Suprapubic skin (tissue), 4 donors: ENCODE measurements at regions not wholly inside any gene's neighbourhood (a gene's known extent, or its start where the extent isn't known, plus 50 kb on each side); places are given as distances from the start of the nearest gene placed in this dataset.

ENCODE experiments used
- POLR2A ChIP-seq, 2 donors: fragments of 450-650 bp; IDR thresholded peaks; one replicate each; pipeline ENCODE4 v1.6.1; 2017; ENCODE audit warnings: antibody characterized with exemption in 2 of 2, mild to moderate bottlenecking in 2 of 2, moderate library complexity in 2 of 2
- POLR2AphosphoS5 ChIP-seq, 3 donors: sonication (generic); formaldehyde crosslinking; IDR thresholded peaks; one replicate each; pipeline ENCODE4 v1.6.1; 2017; ENCODE audit warnings: antibody characterized with exemption in 3 of 3
- TF ChIP-seq, protein P1 (sequence below), 2 donors: fragments of 200-600 bp in 1 of 2; fragments of 450-650 bp in 1 of 2; sonication (generic) in 1 of 2; IDR thresholded peaks; one replicate each; pipeline ENCODE4 v1.5.1; 2016 to 2019; ENCODE audit warnings: antibody characterized with exemption in 2 of 2, mild to moderate bottlenecking in 1 of 2, moderate library complexity in 1 of 2

DNA sequence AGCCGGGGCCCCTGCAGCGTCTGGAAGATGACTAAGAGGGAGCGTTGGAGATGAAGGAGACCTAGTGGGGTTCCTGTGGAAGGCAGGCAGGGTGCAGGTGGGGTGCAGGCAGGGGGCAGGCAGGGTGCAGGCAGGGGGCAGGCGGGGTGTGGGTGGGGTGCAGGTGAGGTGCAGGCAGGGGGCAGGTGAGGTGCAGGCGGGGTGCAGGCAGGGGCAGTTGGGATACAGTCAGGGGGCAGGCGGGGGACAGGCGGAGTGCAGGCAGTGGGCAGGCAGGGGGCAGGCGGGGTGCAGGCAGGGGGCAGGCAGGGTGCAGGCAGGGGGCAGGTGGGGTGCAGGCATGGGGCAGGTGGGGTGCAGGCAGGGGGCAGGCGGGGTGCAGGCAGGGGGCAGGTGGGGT lies 142.8 kb downstream of the SOX1 start:
- TF ChIP-seq POLR2AphosphoS5 (IDR thresholded peaks at IDR 0.05) (no peak), POLR2A (IDR thresholded peaks at IDR 0.05) (no peak)
- TF ChIP-seq, protein P1, sequence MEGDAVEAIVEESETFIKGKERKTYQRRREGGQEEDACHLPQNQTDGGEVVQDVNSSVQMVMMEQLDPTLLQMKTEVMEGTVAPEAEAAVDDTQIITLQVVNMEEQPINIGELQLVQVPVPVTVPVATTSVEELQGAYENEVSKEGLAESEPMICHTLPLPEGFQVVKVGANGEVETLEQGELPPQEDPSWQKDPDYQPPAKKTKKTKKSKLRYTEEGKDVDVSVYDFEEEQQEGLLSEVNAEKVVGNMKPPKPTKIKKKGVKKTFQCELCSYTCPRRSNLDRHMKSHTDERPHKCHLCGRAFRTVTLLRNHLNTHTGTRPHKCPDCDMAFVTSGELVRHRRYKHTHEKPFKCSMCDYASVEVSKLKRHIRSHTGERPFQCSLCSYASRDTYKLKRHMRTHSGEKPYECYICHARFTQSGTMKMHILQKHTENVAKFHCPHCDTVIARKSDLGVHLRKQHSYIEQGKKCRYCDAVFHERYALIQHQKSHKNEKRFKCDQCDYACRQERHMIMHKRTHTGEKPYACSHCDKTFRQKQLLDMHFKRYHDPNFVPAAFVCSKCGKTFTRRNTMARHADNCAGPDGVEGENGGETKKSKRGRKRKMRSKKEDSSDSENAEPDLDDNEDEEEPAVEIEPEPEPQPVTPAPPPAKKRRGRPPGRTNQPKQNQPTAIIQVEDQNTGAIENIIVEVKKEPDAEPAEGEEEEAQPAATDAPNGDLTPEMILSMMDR (IDR thresholded peaks at IDR 0.05): no peak
